MM.1S (cell line): ENCODE measurements at regions not wholly inside any gene's neighbourhood (a gene's known extent, or its start where the extent isn't known, plus 50 kb on each side); places are given as distances from the start of the nearest gene placed in this dataset.

Source experiments
- DNase-seq: peaks from one replicate; pipeline ENCODE4 v3.0.0-alpha.2; 2015
- H2AFZ ChIP-seq: fragments of 300-600 bp; sonication (generic); 2 replicates; pipeline ENCODE4 v1.6.0; 2016; ENCODE audit warnings: antibody characterized with exemption, low read length
- H3F3A ChIP-seq: fragments of 300-600 bp; sonication (generic); 2 replicates; pipeline ENCODE4 v1.6.1; 2016; ENCODE audit warnings: mild to moderate bottlenecking, antibody characterized with exemption, low read length, moderate library complexity, mixed read lengths; ENCODE audit not compliant: insufficient read depth
- H3K27ac ChIP-seq: fragments of 300-600 bp; sonication (generic); 2 replicates; pipeline ENCODE4 v1.5.1; 2016; ENCODE audit warnings: mild to moderate bottlenecking, low read length
- H3K27me3 ChIP-seq: fragments of 300-600 bp; sonication (generic); replicated peaks from 2 replicates; pipeline ENCODE4 v1.6.0; 2016; ENCODE audit warnings: low read length; ENCODE audit not compliant: insufficient read depth
- H3K36me3 ChIP-seq: fragments of 300-600 bp; sonication (generic); replicated peaks from 2 replicates; pipeline ENCODE4 v1.6.1; 2016; ENCODE audit warnings: mild to moderate bottlenecking, low read length, mixed read lengths; ENCODE audit not compliant: insufficient read depth
- H3K4me1 ChIP-seq: fragments of 300-600 bp; sonication (generic); 2 replicates; pipeline ENCODE4 v1.6.1; 2016; ENCODE audit warnings: low read length, mixed read lengths
- H3K4me2 ChIP-seq: fragments of 300-600 bp; sonication (generic); 2 replicates; pipeline ENCODE4 v1.6.0; 2016; ENCODE audit warnings: low read depth, low read length
- H3K4me3 ChIP-seq: fragments of 300-600 bp; sonication (generic); 2 replicates; pipeline ENCODE4 v1.5.1; 2016; ENCODE audit warnings: low read length, mixed read lengths
- H3K79me2 ChIP-seq: fragments of 300-600 bp; sonication (generic); 2 replicates; pipeline ENCODE4 v1.6.1; 2016; ENCODE audit warnings: mixed run types, low read length, mixed read lengths
- H3K9ac ChIP-seq: fragments of 300-600 bp; sonication (generic); 2 replicates; pipeline ENCODE4 v1.6.1; 2016; ENCODE audit warnings: low read length, mixed read lengths
- H3K9me2 ChIP-seq: fragments of 300-600 bp; sonication (generic); replicated peaks from 2 replicates; pipeline ENCODE4 v1.6.1; 2016; ENCODE audit warnings: mild to moderate bottlenecking, low read length, mixed read lengths; ENCODE audit not compliant: insufficient read depth
- H3K9me3 ChIP-seq: fragments of 300-600 bp; sonication (generic); replicated peaks from 2 replicates; pipeline ENCODE4 v1.6.1; 2016; ENCODE audit warnings: mild to moderate bottlenecking, low read length, mixed read lengths; ENCODE audit not compliant: insufficient read depth
- H4K20me1 ChIP-seq: fragments of 300-600 bp; sonication (generic); 2 replicates; pipeline ENCODE4 v1.6.1; 2016; ENCODE audit warnings: mild to moderate bottlenecking, low read length, moderate library complexity, mixed read lengths; ENCODE audit not compliant: insufficient read depth
- EZH2 ChIP-seq: fragments of 300-600 bp; sonication (generic); optimal IDR thresholded peaks from 2 replicates; pipeline ENCODE3; 2017; ENCODE audit warnings: low read depth, mild to moderate bottlenecking, antibody characterized with exemption, low read length, mixed read lengths
- EZH2phosphoT487 ChIP-seq: fragments of 300-600 bp; sonication (generic); IDR thresholded peaks from 2 replicates; pipeline ENCODE4 v1.6.1; 2018; ENCODE audit warnings: antibody characterized with exemption, low read length
- TF ChIP-seq, protein P1 (sequence below): fragments of 300-600 bp; sonication (generic); IDR thresholded peaks from 2 replicates; pipeline ENCODE4 v1.5.1; 2016; ENCODE audit warnings: antibody characterized with exemption, low read length, mixed read lengths

DNA sequence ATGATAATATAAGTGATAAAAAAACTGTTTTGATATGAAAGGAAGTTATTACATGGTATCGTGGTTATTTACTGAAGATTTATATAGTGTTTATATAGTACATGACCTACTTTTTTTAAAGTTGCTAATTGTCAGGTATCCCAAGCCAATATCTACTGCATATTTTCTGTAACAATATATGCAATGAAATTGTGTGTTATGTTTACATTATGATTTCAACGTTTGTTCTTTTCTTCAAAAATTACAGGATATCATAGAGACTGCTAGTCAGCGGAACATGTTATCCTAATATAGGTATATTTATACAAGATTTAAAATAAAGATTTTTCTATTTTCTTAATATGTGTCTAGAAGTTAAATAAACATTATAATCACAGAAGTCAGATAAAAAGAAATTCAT, 167.5 kb upstream of the DPYD start:
- Histone ChIP-seq H3K79me2 (no peaks in the 10 kb centered on the region), H3K4me1 (no peaks in the 10 kb centered on the region), H3K27ac (no peak overlapping the region), H3K4me3 (no peak overlapping the region), H3K36me3 (no peaks in the 10 kb centered on the region), H3K9ac (no peak overlapping the region), H3F3A (no peaks in the 10 kb centered on the region), H3K4me2 (no peak overlapping the region), H3K9me3 (no peaks in the 10 kb centered on the region), H2AFZ (no peak overlapping the region), H3K9me2 (no peaks in the 10 kb centered on the region), H4K20me1 (no peaks in the 10 kb centered on the region), H3K27me3 (no peaks in the 10 kb centered on the region)
- TF ChIP-seq EZH2phosphoT487: no peak
- TF ChIP-seq, protein P1, sequence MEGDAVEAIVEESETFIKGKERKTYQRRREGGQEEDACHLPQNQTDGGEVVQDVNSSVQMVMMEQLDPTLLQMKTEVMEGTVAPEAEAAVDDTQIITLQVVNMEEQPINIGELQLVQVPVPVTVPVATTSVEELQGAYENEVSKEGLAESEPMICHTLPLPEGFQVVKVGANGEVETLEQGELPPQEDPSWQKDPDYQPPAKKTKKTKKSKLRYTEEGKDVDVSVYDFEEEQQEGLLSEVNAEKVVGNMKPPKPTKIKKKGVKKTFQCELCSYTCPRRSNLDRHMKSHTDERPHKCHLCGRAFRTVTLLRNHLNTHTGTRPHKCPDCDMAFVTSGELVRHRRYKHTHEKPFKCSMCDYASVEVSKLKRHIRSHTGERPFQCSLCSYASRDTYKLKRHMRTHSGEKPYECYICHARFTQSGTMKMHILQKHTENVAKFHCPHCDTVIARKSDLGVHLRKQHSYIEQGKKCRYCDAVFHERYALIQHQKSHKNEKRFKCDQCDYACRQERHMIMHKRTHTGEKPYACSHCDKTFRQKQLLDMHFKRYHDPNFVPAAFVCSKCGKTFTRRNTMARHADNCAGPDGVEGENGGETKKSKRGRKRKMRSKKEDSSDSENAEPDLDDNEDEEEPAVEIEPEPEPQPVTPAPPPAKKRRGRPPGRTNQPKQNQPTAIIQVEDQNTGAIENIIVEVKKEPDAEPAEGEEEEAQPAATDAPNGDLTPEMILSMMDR: no peak
- no peak for TF ChIP-seq EZH2
- DNase-seq: no peak

DNA sequence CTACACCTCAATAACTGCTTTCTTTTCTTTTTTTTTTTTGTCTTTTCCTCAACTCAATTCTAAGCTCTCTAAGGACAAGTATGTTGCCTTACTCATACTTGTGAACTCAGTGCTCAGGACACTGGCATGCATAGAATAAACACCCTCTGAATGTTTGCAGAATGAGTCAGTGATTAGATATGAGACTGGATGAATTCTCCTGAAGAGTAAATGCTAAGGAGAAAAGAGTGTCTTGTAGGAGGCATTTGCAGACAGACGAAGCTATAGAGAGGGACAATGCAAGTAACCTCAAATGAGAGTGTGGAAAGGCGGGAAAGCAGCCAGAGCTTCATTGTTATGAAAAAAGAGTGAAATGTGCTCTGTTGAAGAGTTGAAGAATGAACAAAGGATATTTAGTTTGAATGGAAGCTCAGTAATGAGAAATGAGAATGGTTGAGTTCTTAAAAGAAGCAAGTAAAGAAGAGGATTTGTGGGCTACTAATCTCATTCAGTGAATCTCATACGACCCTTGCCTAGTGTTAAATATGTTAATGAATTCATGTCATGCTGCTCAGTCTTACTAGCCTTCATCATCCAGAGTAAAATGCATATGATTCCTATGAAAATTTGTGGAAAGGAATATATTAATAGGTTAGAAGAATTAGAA, 166.1 kb upstream of the DPYD start:
- Histone ChIP-seq H3K27me3 (no peaks in the 10 kb centered on the region), H3K4me2 (no peak overlapping the region), H3K36me3 (no peaks in the 10 kb centered on the region), H3K27ac (no peak overlapping the region), H3K79me2 (no peaks in the 10 kb centered on the region), H3F3A (no peaks in the 10 kb centered on the region), H3K9me2 (no peaks in the 10 kb centered on the region), H2AFZ (no peak overlapping the region), H3K9ac (no peak overlapping the region), H3K4me3 (no peak overlapping the region), H3K4me1 (no peaks in the 10 kb centered on the region), H3K9me3 (no peaks in the 10 kb centered on the region), H4K20me1 (no peaks in the 10 kb centered on the region)
- DNase-seq: no peak
- TF ChIP-seq, protein P1: no peak
- no peak for TF ChIP-seq EZH2
- TF ChIP-seq EZH2phosphoT487: no peak

DNA sequence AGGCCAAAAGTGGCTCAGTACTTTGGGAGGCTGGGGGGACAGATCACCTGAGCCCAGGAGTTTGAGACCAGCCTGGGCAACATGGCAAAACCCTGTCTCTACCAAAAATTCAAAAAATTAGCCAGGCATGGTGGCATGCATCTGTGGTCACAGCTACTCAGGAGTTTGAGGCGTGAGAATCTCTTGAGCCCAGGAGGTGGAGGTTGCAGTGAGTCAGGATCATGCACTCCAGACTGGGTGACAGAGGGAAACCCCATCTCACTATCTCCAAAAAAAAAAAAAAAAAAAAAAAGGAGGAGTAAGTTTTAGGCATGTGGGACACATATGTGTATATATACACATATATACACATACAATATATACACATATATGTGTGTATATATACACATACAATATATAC, 165.3 kb upstream of the DPYD start:
- Histone ChIP-seq H3K9me2 (no peaks in the 10 kb centered on the region), H3K27me3 (no peaks in the 10 kb centered on the region), H3K9me3 (no peaks in the 10 kb centered on the region), H3K4me1 (no peaks in the 10 kb centered on the region), H3K4me3 (no peak overlapping the region), H3K27ac (no peak overlapping the region), H3K4me2 (no peak overlapping the region), H3F3A (no peaks in the 10 kb centered on the region), H3K9ac (no peak overlapping the region), H3K36me3 (no peaks in the 10 kb centered on the region), H2AFZ (no peak overlapping the region), H4K20me1 (no peaks in the 10 kb centered on the region), H3K79me2 (no peaks in the 10 kb centered on the region)
- DNase-seq: no peak
- no peak for TF ChIP-seq EZH2
- no peak for TF ChIP-seq EZH2phosphoT487
- TF ChIP-seq, protein P1: no peak
